ENCODE measurements at regions not wholly inside any gene's neighbourhood (a gene's known extent, or its start where the extent isn't known, plus 50 kb on each side); places are given as distances from the start of the nearest gene placed in this dataset.

DNA sequence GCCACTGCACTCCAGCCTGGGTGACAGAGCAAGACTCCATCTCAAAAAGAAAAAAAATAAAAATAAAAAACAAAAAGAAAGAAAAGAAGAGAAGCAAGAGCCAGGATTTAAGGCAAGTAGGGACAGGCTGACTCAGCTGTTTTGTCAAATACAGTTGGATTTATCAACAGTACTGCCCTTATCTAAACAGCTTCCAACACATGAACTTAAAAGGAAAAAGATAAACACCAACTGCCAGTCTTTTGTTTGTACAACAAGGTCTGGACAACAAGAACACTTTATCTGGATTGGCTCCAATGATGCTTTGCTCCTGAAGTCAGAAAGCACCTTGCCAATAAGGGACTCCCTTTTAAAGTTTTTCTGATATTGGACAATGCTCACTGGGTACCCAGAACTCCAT is 886.0 kb downstream of the ADGRL2 start:
- no peak for DNase-seq

DNA sequence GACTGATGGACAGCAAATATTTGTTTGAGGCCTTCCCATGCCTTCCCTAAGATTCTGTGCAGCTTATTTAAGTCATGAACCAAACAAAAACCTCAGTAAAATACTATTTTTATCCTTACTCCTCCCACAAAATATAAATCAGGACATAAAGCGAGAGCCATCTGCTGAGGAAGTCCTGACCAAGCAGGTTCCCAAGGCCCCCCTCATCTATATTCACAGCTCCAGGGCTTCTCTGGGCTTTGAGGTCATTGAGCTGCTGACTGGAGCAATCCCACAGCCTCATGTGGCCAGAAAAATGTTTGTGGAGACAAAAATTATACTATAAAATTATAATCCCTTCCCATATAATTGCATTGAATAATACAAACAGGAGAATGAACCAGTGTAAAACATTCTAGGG is 846.2 kb downstream of the ADGRL2 start:
- no peak for DNase-seq
- intact Hi-C loops (cut with DNase I) = no loop called here

More for the DNA sequence above, 886.0 kb downstream of the ADGRL2 start:
- intact Hi-C loops (cut with DNase I) = no loop called here

DNA sequence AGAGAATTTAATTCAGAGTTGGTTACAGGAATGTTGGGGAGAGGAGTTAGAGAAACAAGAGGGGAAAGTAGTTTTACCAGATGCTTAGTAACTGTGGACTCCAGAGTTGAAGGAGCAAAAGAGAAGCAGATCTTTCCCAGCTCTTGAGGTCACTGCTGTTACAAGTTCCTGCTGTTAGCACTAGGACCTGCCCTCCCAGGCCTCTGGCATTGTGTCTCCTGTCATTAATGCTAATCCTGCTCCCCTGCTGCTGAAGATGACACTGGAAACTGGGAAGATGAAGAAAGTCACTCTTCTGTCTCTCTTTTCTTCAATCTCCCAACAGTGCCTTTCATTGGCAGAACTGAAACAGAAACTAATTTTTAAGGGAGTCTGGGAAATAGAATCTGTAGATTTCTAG is 845.6 kb downstream of the ADGRL2 start:
- intact Hi-C loops (cut with DNase I) = no loop called here
- no peak for DNase-seq

- DNase-seq = no peak
- intact Hi-C loops (cut with DNase I) = no loop called here
Measured at GRCh38 chr1:82644186-82644915, 843.6 kb downstream of the ADGRL2 start.

DNA sequence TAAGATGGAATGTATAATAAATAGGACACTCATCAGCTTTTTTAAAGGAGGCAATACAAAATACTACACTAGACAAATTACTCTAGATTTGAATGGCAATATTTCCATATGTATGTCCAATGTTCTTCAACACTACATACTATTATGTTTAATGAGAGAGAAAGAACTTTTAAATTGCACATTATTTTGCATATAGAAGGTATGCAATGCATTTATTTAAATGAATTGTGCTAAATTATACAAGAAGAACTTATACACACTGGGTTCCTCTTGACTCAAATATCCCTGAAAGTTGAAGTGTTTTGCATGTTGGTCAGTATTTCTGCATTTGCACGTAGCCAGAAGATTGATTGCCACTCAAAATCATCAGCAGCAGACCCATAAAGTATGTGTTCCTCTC is 839.6 kb downstream of the ADGRL2 start:
- no peak for DNase-seq
- intact Hi-C loops (cut with DNase I) = no loop called here

GRCh38 chr1:82634266-82634665 is 833.5 kb downstream of the ADGRL2 start:
- intact Hi-C loops (cut with DNase I) = no loop called here
- DNase-seq = no peak

GRCh38 chr1:82632155-82632554 is 831.4 kb downstream of the ADGRL2 start:
- DNase-seq = no peak
- intact Hi-C loops (cut with DNase I) = no loop called here

GRCh38 chr1:82628887-82629286 is 828.2 kb downstream of the ADGRL2 start:
- no peak for DNase-seq
- intact Hi-C loops (cut with DNase I) = no loop called here

DNA sequence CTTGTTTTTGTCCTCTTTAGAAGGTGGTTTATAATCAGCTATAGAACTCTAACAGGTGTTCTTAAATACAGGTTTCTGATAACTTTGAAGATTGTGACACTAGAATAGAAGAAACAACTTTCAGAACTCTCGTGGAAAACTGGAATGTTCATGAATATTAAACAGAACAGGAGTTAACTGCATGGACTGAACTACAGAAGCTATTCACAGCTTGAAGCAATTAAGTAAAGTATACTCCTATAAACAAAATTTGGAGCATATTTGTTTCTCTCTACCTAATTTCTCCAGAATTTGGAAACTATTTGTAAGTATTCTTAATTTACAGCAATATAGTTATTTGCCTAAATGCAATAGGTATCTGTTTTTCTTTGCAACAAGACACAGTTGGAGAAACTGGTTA is 824.8 kb downstream of the ADGRL2 start:
- intact Hi-C loops (cut with DNase I) = no loop called here
- DNase-seq = no peak

DNA sequence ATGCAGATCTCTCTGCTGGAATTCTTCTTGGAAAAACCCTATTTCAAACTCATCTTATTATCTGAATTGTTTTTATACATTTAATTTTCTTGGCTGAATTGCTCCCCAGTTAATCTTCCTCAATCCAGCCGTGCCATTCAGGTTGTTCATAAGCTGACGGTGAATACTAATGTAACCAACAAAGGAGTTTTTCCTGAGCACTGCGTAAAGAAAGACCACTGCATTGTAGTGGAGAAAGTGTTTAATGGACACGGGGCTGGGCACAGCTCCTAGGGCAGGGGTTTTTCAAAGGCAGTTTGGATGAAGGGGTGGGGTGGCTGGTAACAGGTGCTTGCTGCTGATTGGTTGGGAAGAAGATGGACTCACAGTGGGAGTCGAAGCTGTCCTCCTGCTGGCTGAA is 820.3 kb downstream of the ADGRL2 start:
- intact Hi-C loops (cut with DNase I) = no loop called here
- DNase-seq = no peak

DNA sequence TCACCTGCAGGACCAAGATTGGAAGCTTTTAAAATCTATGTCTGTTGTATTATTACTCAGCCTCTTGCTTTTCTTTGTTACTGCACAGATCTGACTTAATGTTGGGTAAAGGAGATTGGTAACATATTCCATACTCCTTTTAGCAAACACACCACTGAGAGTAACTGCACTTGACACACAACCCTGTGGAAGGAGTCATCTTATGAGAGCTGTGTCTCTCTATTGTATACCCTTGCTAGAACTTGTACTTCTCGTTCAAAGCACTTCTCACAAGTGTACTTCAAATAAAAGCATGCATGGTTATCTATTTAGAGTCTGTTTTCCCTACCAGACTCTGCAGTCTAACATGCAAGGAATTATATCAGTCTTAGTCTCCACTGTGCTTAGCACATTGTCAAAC is 813.4 kb downstream of the ADGRL2 start:
- no peak for DNase-seq
- intact Hi-C loops (cut with DNase I) = no loop called here

DNA sequence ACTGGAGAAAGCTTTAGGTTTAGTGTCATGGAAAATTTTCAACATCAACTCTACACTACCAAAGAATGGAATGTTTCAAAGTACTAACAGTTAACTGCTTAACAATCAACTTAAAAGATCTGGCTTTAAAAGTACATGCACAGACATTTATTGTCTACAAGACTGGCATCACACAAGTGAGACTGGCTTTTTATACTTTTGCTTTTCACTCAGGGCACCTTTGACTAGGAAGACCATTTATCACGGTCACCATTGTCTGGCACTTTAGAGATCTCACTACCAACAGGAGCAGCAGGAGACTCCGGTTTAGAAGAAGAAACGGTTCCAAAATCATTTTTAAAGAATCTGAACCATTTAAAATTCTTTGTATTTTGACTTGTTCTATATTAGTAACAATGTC is 812.3 kb downstream of the ADGRL2 start:
- DNase-seq = no peak
- intact Hi-C loops (cut with DNase I) = no loop called here

GRCh38 chr1:82606546-82606945 is 805.8 kb downstream of the ADGRL2 start:
- no peak for DNase-seq
- intact Hi-C loops (cut with DNase I) = no loop called here

DNA sequence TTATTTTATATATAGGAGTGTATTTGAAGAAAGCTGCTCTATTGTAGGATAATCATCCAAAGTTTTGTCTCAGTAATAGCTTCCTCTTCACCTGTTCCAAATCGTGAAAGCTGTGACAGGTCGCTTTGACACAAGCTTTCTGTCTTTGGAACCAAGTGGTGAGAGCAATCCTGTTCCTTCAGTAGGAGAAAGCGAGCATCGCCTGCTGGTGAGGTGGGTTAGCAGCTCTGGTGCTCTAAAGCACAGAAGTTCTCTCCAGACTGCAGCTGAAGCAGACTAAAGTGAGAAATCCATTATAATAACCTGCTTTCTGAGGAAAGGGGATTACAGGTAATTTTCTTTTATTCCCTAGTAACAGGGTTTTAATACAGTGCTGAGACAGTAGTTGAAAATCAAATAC is 803.8 kb downstream of the ADGRL2 start:
- intact Hi-C loops (cut with DNase I) = no loop called here
- DNase-seq = no peak

- DNase-seq = no peak
- intact Hi-C loops (cut with DNase I) = no loop called here
Measured at GRCh38 chr1:82600314-82600713, 799.6 kb downstream of the ADGRL2 start.

DNA sequence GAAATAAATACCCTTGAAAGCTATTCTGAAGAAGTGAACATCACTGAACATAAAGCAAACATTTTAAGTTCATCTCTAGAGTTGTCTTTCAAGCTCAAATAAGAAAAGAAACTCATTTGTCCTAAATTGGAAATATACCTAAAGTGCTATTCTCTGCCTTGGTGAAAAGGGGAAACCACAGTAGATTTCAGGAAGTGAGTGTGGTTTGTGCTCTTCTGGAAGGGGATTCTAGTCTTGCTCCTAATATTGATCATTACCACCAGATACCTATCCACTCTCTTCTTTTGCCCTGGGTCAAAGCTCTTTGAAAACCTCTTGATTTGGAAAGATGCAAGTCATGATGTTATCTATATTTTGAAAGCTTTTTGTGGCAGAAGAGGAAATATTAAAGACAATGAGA is 798.1 kb downstream of the ADGRL2 start:
- intact Hi-C loops (cut with DNase I) = no loop called here
- no peak for DNase-seq

DNA sequence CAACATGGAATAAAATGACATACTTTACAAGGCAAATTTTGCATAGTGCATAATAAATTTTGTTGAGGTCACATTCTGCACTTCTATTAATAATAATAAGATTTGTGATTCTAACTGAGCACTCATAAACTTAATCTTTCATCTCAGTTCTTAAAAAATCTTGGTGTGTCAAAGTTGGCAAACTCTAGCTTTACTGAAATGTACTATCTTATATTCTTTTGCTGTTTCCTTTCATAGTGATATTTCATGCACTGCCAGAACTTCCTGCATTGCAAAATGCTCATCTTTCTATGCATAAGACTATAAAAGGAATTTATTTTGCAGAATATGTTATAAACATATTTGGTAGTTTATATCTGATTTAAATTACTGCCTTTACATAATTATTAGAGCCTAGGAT is 797.6 kb downstream of the ADGRL2 start:
- no peak for DNase-seq
- intact Hi-C loops (cut with DNase I) = no loop called here

DNA sequence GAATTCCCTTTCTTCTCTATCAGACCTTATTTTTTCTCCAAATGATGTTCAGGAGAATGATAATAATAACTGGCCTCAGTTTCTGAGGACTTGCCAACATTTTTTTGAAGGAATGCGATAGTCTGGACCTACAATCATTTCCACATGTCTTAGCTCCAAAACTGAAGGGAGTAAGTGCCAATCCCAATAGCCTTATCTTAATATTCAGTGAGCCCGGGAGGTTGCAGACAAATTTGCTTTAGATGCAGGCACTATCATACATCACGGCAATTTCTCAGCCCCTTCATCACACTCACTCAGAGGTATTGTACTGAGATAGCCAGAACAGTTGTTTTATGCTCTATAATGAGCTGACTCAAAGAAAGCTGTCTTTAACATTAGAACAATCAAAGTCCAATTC is 796.9 kb downstream of the ADGRL2 start:
- intact Hi-C loops (cut with DNase I) = no loop called here
- no peak for DNase-seq

- DNase-seq = no peak
- intact Hi-C loops (cut with DNase I) = no loop called here
Measured at GRCh38 chr1:82597141-82597540, 796.4 kb downstream of the ADGRL2 start.

DNA sequence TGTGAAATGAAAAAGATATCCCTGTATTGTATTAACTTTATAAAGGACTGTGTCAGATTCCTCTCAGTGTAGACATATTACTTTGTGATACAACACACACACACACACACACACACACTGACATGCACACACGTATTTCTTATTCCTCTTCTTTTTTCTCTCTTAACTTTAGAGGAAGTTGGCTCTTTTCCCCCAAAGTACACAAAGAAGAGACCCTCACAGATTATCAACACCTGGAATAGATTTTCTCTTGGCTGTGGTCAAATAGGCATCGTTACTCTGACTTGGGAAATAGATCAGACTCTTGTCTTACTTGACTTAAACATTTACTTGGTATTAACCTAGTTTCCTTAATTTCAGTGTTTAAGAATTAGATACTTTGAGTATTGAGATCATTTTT is 792.8 kb downstream of the ADGRL2 start:
- intact Hi-C loops (cut with DNase I) = no loop called here
- DNase-seq = no peak

DNA sequence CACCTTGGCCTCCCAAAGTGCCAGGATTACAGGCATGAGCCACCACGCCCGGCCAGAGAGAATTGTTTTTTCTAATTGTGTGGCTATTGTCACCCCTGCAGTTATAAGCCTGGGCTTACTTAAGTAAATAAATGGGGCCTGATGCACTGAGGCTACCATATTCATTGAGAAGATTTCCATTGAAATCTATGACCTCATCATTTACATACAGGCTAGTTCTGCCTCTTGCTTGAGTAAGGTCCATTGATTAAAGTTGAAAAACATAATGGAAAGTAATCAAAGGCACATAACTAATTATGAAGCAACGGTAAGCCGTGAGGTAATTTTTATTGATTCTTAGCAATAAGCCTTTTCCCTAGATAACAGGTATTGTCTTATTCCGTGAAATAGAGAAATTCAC is 788.9 kb downstream of the ADGRL2 start:
- DNase-seq = no peak
- intact Hi-C loops (cut with DNase I) = no loop called here

DNA sequence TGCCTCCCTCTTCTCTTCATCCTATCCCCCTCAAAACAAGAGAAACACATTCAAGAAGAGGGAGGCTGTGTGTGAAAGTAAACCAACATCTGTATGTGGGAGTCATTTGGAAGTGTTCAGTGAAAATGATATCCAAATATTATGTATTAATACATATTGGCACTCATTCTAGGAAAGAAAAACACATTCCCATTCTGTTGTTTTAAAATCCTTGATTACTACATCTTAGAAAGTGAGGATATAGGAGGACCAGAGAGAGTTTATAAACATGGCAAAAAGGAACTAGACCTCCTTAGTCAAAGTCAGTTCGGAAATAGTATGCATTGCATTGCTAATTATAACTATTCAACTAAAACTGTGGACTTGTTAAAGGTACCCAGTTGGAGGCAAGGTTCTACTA is 786.6 kb downstream of the ADGRL2 start:
- no peak for DNase-seq

GRCh38 chr1:82586473-82586872 is 785.7 kb downstream of the ADGRL2 start:
- intact Hi-C loops (cut with DNase I) = no loop called here
- no peak for DNase-seq

More for the DNA sequence above, 786.6 kb downstream of the ADGRL2 start:
- intact Hi-C loops (cut with DNase I) = no loop called here

Data from posterior cingulate gyrus (tissue), 11 donors.